ENCODE measurements at regions not wholly inside any gene's neighbourhood (a gene's known extent, or its start where the extent isn't known, plus 50 kb on each side); places are given as distances from the start of the nearest gene placed in this dataset.

DNA sequence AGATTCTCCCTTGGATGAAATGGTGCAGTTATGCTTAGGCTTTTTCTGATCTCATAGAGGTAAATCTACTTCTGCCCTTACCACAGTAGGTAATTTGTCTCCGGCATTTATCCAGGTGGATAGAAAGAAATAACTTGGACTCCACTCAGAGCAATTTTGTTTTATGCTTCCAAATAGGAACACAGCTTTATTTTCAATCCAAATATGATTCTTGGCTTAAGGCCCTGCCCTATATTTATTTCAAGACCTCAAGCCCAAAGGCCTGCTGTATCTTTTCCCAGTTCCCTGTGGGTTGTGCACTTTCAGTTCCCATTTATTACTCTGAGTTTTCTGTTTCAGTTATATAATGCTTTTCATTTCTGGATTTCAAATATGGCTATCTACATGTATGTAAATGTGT is 274.2 kb upstream of the SMC2 start:
- H3K4me3 ChIP-seq (ENCODE audit: low read depth, low read length): no peak overlapping the region
- no peak for DNase-seq (ENCODE audit: low read depth)

- no peak overlapping the region for H3K4me3 ChIP-seq (ENCODE audit: low read depth, low read length)
- no peak for DNase-seq (ENCODE audit: low read depth)
These were observed 273.0 kb upstream of the SMC2 start for GRCh38 chr9:103821115-103821514.

DNA sequence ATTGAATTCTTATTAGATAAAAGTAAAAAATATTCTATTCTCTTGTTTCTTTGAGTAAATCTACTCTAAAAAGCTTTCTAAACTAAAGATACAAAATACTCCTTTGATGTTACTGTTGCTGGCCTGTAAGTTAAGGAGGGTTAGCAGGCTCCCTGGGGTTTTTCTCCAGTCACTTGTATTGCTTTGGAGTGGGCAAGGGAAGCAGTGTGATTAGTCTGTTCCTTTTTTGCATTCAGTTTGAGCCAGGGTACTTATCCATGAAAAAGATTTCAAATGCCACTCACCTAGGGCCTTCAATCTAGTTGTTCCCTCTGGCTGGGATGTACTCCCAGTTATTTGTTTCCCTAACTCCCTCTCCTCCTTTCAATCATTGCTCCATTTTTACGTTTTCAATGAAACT is 256.2 kb upstream of the SMC2 start:
- H3K4me3 ChIP-seq (ENCODE audit: low read depth, low read length): no peak overlapping the region
- no peak for DNase-seq (ENCODE audit: low read depth)

DNA sequence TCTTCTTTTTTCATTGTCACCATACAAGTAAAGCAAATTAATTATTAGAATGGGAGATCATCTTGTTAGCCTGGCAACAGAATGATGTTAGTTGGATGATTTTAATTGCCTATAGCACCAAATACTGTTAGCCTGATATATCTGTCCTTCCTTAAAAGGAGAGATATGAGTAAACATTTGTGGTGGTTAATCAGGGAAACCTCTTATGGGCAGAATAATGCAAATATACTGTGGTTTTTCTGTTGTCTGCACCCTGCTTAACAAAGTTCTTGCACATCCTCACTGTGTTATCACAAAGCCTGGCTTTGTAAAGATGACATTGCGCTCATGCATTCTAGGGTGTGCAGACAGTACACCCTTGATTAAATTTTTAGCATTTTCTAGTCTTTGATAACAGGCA is 254.9 kb upstream of the SMC2 start:
- no peak overlapping the region for H3K4me3 ChIP-seq (ENCODE audit: low read depth, low read length)
- DNase-seq (ENCODE audit: low read depth): no peak

GRCh38 chr9:103867886-103868285 is 226.2 kb upstream of the SMC2 start:
- H3K4me3 ChIP-seq (ENCODE audit: low read depth, low read length): no peak overlapping the region
- DNase-seq (ENCODE audit: low read depth): no peak

DNA sequence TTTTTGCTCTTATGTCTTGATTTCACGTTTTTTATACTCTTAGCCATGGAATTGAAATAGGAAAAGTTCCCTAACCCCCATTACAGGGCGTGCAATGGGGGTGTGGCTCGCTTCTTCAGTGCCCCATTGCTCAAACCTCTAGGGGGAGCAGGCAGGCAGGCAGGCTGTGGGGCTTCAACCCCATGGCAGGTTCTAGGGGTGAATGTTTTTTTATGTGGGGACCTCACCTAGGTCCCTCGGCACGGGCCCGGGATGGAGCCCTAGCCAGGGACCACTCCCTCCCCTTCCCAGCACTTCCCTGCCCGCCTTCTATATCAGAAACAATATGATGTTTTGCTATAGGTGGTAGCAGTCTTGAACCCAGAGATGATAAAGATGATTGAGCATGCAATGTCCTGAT is 221.3 kb upstream of the SMC2 start:
- DNase-seq (ENCODE audit: low read depth): no peak
- no peak overlapping the region for H3K4me3 ChIP-seq (ENCODE audit: low read depth, low read length)

GRCh38 chr9:103881419-103881818 is 212.7 kb upstream of the SMC2 start:
- no peak for DNase-seq (ENCODE audit: low read depth)
- H3K4me3 ChIP-seq (ENCODE audit: low read depth, low read length): no peak overlapping the region

GRCh38 chr9:103889989-103890388 is 204.1 kb upstream of the SMC2 start:
- H3K4me3 ChIP-seq (ENCODE audit: low read depth, low read length): no peak overlapping the region
- DNase-seq (ENCODE audit: low read depth): no peak

- DNase-seq (ENCODE audit: low read depth): no peak
- no peak overlapping the region for H3K4me3 ChIP-seq (ENCODE audit: low read depth, low read length)
These were observed 199.9 kb upstream of the SMC2 start for GRCh38 chr9:103894184-103894583.

GRCh38 chr9:103898550-103898949 is 195.6 kb upstream of the SMC2 start:
- DNase-seq (ENCODE audit: low read depth): no peak
- H3K4me3 ChIP-seq (ENCODE audit: low read depth, low read length): no peak overlapping the region

GRCh38 chr9:103899866-103900265 is 194.2 kb upstream of the SMC2 start:
- no peak overlapping the region for H3K4me3 ChIP-seq (ENCODE audit: low read depth, low read length)
- no peak for DNase-seq (ENCODE audit: low read depth)

- H3K4me3 ChIP-seq (ENCODE audit: low read depth, low read length): no peak overlapping the region
- no peak for DNase-seq (ENCODE audit: low read depth)
These were observed 193.6 kb upstream of the SMC2 start for GRCh38 chr9:103900466-103900865.

DNA sequence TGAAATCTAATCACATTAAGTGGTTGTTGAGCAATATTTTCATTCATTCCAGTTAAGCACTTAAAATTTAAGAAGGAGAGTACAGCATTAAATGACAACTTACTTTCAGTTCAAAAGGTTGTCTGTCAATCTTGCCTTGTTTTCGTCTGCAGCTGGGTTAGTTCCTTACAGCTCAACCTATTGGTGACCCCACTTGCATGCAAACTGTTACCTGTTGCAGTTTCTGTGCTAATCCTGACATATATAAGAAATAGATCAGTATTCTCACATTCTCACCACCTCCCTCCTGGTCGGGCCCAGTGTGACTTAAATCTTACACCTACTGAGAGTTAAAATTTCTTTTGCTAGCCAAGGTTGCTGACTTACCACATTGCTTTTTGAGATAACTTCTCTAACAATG is 191.8 kb upstream of the SMC2 start:
- no peak for DNase-seq (ENCODE audit: low read depth)
- H3K4me3 ChIP-seq (ENCODE audit: low read depth, low read length): no peak overlapping the region

DNA sequence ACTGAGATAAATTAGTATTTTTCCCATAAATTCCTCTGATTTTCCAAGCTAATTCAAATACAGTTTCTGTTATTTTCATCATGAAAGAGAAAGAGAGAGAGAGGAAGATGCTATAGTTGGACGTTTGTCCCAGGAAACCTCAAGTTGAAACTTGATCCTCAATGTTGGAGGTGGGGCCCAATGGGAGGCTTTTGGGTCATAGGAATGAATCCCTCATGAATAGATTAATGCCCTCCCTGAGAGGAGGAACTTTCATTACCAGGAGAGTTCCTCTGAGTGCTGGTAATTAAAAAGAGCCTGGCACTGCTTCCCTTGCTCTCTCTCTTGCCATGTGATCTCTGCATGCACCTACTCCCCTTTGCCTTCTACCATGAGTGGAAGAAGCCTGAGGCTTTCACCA is 189.9 kb upstream of the SMC2 start:
- no peak overlapping the region for H3K4me3 ChIP-seq (ENCODE audit: low read depth, low read length)
- DNase-seq (ENCODE audit: low read depth): no peak

DNA sequence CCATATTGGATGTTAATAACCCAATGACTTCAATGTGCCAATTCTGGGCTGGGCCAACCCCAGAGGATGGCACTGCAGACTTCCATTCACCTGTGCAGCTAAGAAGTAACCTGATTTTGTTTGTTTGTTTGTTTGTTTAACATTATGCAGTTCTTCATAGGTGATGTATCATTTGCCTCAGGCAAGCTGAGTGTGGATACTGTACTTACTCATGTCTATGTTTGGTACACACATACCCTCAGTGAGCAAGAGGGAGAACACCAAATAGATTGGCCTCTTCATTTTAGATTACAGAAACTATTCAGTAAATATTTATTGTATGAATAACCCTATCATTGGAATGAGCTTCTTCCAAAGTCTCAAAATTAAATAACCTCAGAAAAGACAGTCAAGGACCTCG is 180.2 kb upstream of the SMC2 start:
- no peak for DNase-seq (ENCODE audit: low read depth)
- no peak overlapping the region for H3K4me3 ChIP-seq (ENCODE audit: low read depth, low read length)

DNA sequence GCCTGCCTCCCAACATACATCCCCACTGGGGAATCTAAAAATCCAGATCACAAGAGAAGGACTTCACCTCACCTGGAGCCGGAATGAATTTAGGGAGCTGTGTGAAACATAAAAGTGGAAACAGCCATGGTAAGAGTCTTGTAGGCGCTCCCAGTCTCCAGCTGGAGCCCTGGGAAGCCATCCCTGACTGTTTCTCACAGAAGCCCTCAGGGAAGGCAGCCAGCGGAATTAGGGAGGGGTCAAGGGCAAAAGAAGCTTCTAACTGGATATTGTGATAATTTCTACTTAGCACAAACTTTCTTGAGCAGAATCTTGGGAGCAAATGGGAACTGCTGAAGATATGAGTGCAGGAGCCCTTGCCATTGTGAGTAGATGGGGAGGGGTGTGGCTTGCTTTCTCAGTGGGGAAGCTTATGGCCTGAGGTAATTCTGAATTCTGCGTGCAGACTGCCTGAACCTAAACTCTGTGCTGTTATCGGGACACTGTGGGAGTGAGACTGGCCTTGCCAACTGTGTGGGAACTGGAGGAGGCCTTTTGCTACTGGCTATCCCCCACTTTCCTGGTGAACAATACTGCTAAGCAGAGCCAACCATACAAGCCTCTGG is 174.4 kb upstream of the SMC2 start:
- no peak overlapping the region for H3K4me3 ChIP-seq (ENCODE audit: low read depth, low read length)
- DNase-seq (ENCODE audit: low read depth): no peak

DNA sequence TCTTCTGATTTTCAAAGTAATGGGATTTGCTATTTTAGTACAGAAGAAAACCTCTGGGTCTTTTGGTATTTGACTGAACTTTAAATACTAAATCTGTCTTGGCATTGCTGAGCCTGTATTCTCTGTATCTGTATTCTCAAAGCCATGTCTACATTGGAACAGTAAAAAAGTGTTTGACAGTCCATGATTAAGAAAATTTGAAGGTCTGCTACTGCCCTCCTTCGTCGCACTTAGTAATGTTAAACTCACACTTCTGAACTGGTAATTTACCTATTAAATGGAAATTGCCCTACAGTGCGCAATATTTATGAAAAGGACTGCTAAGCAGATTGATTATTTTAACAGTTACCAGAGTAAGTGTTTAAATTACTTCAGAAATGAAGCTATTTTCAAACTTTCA is 165.7 kb upstream of the SMC2 start:
- no peak for DNase-seq (ENCODE audit: low read depth)
- H3K4me3 ChIP-seq (ENCODE audit: low read depth, low read length): no peak overlapping the region

DNA sequence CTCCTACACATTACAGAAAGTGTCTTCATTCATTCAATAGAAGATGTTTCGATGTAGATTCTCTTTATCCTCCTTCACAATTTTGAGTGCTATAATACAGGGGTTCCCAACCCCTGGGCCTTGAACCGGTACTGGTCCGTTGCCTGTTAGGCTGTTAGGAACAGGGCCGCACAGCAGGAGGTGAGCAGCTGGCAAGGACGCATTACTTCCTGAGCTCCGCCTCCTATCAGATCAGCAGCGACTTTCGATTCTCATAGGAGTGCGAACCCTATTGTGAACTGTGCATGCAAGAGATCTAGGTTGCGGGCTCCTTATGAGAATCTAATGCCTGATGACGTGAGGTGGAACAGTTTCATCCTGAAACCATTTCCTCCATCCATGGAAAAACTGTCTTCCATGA is 153.0 kb upstream of the SMC2 start:
- no peak overlapping the region for H3K4me3 ChIP-seq (ENCODE audit: low read depth, low read length)
- no peak for DNase-seq (ENCODE audit: low read depth)

DNA sequence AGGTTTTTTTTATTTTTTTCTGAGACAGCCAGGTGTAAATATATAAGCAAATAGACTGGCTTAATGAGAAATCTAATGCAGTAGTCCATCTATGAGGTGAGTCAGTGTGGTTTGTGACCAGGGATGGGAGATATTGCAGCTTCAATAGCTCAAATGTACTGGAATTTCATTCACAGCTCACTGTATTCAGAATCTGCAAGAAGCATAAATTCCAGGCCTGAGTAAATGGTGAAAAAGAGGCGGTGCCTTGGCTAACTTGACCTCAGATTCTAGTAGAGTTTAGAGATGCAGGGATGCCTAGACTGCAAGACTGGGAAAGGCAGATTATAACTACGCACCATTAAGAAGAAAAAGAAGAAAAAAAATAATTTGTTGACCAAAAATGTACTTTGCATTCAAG is 151.9 kb upstream of the SMC2 start:
- no peak for DNase-seq (ENCODE audit: low read depth)
- H3K4me3 ChIP-seq (ENCODE audit: low read depth, low read length): no peak overlapping the region

GRCh38 chr9:103942651-103943050 is 151.5 kb upstream of the SMC2 start:
- no peak for DNase-seq (ENCODE audit: low read depth)

GRCh38 chr9:103949096-103949495 is 145.0 kb upstream of the SMC2 start:
- H3K4me3 ChIP-seq (ENCODE audit: low read depth, low read length): no peak overlapping the region
- no peak for DNase-seq (ENCODE audit: low read depth)

More at GRCh38 chr9:103942651-103943050, 151.5 kb upstream of the SMC2 start:
- no peak overlapping the region for H3K4me3 ChIP-seq (ENCODE audit: low read depth, low read length)

DNA sequence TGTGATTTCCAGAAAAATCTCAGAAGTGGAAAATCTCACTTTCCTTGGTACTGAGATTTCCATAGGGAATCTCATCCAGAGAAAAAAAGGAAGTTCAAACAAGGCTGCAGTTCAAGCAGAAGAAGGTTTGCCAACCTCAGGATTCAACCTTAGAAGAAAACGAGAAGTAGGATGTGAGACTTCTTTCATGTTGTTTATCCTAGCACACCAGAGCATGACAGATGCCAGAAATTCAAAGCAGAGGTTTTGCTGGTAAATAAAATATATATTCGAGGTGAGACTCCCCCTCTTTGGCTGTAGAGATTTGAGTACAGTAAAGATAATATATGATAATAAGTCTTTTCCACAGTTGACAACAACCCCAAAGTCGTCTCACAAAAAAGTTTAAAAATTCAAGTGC is 116.9 kb upstream of the SMC2 start:
- no peak overlapping the region for H3K4me3 ChIP-seq (ENCODE audit: low read depth, low read length)
- no peak for DNase-seq (ENCODE audit: low read depth)

Measured in skeletal muscle cell (primary cell).